ENCODE measurements at regions not wholly inside any gene's neighbourhood (a gene's known extent, or its start where the extent isn't known, plus 50 kb on each side); places are given as distances from the start of the nearest gene placed in this dataset.

DNA sequence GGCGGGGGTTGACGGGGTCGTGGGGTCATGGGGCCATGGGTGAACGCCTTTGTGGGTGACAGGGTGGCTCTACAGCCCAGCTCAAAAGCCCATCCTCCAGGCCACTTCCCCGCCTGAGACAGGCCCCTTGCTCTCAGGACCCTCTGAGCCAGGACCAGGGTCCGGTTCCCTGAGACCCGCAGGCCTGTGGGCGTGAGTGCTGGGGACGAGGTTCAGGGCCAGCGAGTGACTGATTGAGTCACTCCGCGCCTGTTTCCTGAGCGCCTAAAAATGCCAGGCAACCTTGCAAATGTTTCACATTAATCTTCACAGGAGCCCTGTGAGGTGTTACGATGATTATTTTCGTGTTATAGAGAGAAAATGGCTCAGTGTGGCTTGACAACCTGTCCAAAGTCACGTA is 97.8 kb downstream of the ZNF674 start:
- Histone ChIP-seq H3K27me3 (replicated peaks; ENCODE audit: control insufficient read depth, insufficient read depth, low read length, poor library complexity, severe bottlenecking) (no peaks in the 10 kb centered on the region), H3K9me3 (ENCODE audit: control insufficient read depth, low read length) (no peaks in the 10 kb centered on the region), H3K27ac (ENCODE audit: insufficient read depth, low read length, poor library complexity, severe bottlenecking) (peak overlapping the region; percentile 74), H3K4me3 (ENCODE audit: insufficient read depth, low read depth, low read length, poor library complexity, severe bottlenecking) (peak overlapping the region; percentile 68), H3K4me1 (ENCODE audit: control insufficient read depth, insufficient read depth, low read length, poor library complexity, severe bottlenecking) (no peaks in the 10 kb centered on the region), H3K36me3 (ENCODE audit: control insufficient read depth, insufficient read depth, low read length) (peaks cover 5% of the 10 kb centered on the region)
- DNase-seq: no peak

- H3K27ac ChIP-seq (ENCODE audit: insufficient read depth, low read length, poor library complexity, severe bottlenecking): peak overlapping the region; percentile 74
- peak overlapping the region; percentile 68 for H3K4me3 ChIP-seq (ENCODE audit: insufficient read depth, low read depth, low read length, poor library complexity, severe bottlenecking)
- peak; percentile 75 to 81 (median 80) for DNase-seq
- H3K4me1 ChIP-seq (ENCODE audit: control insufficient read depth, insufficient read depth, low read length, poor library complexity, severe bottlenecking): no peaks in the 10 kb centered on the region
- no peaks in the 10 kb centered on the region for H3K27me3 ChIP-seq (replicated peaks; ENCODE audit: control insufficient read depth, insufficient read depth, low read length, poor library complexity, severe bottlenecking)
- no peaks in the 10 kb centered on the region for H3K9me3 ChIP-seq (ENCODE audit: control insufficient read depth, low read length)
- peaks cover 5% of the 10 kb centered on the region for H3K36me3 ChIP-seq (ENCODE audit: control insufficient read depth, insufficient read depth, low read length)
Observed at GRCh38 chrX:46446727-46447378, 98.4 kb downstream of the ZNF674 start.

GRCh38 chrX:46444011-46444410 is 101.2 kb downstream of the ZNF674 start:
- Histone ChIP-seq H3K27ac (ENCODE audit: insufficient read depth, low read length, poor library complexity, severe bottlenecking) (no peak overlapping the region), H3K4me3 (ENCODE audit: insufficient read depth, low read depth, low read length, poor library complexity, severe bottlenecking) (no peak overlapping the region), H3K36me3 (ENCODE audit: control insufficient read depth, insufficient read depth, low read length) (no peaks in the 10 kb centered on the region), H3K9me3 (ENCODE audit: control insufficient read depth, low read length) (no peaks in the 10 kb centered on the region), H3K4me1 (ENCODE audit: control insufficient read depth, insufficient read depth, low read length, poor library complexity, severe bottlenecking) (no peaks in the 10 kb centered on the region), H3K27me3 (replicated peaks; ENCODE audit: control insufficient read depth, insufficient read depth, low read length, poor library complexity, severe bottlenecking) (no peaks in the 10 kb centered on the region)
- DNase-seq: no peak

DNA sequence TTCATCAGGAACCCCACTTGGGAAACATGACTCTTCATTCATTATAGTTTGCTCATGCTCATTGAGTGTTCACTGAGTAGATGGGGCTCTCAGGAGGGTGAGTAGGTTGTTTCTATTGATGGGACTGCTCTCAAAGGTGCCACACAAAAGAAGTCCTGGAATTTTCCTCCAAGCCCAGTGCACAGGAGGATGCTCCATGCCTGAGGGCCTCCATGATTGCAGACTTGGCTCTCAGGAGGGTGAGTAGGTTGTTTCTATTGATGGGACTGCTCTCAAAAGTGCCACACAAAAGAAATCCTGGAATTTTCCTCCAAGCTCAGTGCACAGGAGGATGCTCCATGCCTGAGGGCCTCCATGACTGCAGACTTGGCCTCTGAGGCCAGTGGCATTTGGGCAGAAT is 108.5 kb downstream of the ZNF674 start:
- H3K9me3 ChIP-seq (ENCODE audit: control insufficient read depth, low read length): no peaks in the 10 kb centered on the region
- H3K4me1 ChIP-seq (ENCODE audit: control insufficient read depth, insufficient read depth, low read length, poor library complexity, severe bottlenecking): no peaks in the 10 kb centered on the region
- no peak for DNase-seq
- no peak overlapping the region for H3K4me3 ChIP-seq (ENCODE audit: insufficient read depth, low read depth, low read length, poor library complexity, severe bottlenecking)
- H3K36me3 ChIP-seq (ENCODE audit: control insufficient read depth, insufficient read depth, low read length): no peaks in the 10 kb centered on the region
- peaks cover 3% of the 10 kb centered on the region for H3K27me3 ChIP-seq (replicated peaks; ENCODE audit: control insufficient read depth, insufficient read depth, low read length, poor library complexity, severe bottlenecking)
- no peak overlapping the region for H3K27ac ChIP-seq (ENCODE audit: insufficient read depth, low read length, poor library complexity, severe bottlenecking)

- Histone ChIP-seq H3K27me3 (replicated peaks; ENCODE audit: control insufficient read depth, insufficient read depth, low read length, poor library complexity, severe bottlenecking) (peaks cover 3% of the 10 kb centered on the region), H3K4me3 (ENCODE audit: insufficient read depth, low read depth, low read length, poor library complexity, severe bottlenecking) (no peak overlapping the region), H3K27ac (ENCODE audit: insufficient read depth, low read length, poor library complexity, severe bottlenecking) (no peak overlapping the region), H3K36me3 (ENCODE audit: control insufficient read depth, insufficient read depth, low read length) (no peaks in the 10 kb centered on the region), H3K9me3 (ENCODE audit: control insufficient read depth, low read length) (no peaks in the 10 kb centered on the region), H3K4me1 (ENCODE audit: control insufficient read depth, insufficient read depth, low read length, poor library complexity, severe bottlenecking) (no peaks in the 10 kb centered on the region)
- DNase-seq: no peak
Observed at GRCh38 chrX:46433892-46434291, 111.3 kb downstream of the ZNF674 start.

DNA sequence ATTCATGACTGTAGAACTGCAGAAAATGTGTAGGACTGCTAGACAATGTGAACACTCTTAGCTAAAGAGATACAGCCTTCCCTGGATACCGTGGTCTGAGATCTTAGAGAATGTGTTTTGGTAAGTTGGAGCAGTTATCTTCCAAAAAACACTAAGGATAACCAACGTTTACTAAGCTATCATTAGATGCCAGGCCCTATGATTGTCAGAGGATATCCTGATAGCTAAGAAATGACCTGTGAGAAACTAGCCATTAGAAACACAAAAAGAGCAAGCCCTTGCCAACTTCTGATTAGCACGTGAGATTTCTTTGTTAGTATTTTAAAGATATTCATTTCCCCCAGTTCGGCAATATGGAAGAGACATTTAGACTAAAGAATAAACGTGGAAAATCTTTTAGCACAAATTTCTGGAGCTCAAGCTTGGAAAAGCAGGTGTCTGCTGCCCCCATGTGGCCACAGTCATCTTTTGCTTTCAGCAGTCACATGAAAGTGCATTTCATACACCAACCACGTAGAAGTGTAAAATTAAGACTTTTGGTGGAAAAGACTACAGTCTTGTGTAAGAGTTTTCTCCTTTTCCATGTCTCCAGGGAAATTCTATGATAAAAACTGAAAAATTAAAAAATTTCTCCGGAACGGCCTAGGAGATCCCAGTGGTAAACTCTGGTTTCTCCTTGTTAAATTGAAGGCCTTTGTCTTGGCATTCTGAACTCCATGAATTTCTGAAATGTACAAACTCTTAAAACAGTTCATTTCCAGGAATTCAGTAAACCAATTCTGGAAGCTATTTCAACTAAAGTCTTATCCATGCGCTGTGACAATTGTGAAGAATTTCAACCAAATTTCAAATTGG is 136.4 kb downstream of the ZNF674 start:
- Histone ChIP-seq H3K9me3 (ENCODE audit: control insufficient read depth, low read length) (no peaks in the 10 kb centered on the region), H3K36me3 (ENCODE audit: control insufficient read depth, insufficient read depth, low read length) (no peaks in the 10 kb centered on the region), H3K4me3 (ENCODE audit: insufficient read depth, low read depth, low read length, poor library complexity, severe bottlenecking) (no peak overlapping the region), H3K27ac (ENCODE audit: insufficient read depth, low read length, poor library complexity, severe bottlenecking) (no peak overlapping the region), H3K27me3 (replicated peaks; ENCODE audit: control insufficient read depth, insufficient read depth, low read length, poor library complexity, severe bottlenecking) (no peaks in the 10 kb centered on the region), H3K4me1 (ENCODE audit: control insufficient read depth, insufficient read depth, low read length, poor library complexity, severe bottlenecking) (no peaks in the 10 kb centered on the region)
- DNase-seq: peak; percentile 3 to 43 (median 14)

DNA sequence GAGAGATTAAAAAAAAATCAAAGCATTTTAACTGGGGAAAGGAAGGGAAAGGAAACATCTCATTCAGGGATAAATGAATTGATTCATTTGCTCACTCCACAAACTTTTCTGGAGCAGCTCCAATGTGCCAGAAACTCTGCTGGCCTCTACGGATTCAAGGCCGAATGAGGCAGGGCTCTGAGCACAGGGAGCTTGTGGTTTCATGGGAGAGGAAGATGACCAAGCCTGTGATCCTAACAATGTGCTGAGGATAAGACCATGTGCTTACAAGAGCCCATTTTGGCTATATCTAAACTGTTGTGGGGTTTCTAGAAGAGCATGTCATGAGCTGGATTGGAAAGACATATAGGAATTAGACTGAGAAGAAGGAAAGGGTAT is 137.5 kb downstream of the ZNF674 start:
- no peaks in the 10 kb centered on the region for H3K4me1 ChIP-seq (ENCODE audit: control insufficient read depth, insufficient read depth, low read length, poor library complexity, severe bottlenecking)
- H3K27ac ChIP-seq (ENCODE audit: insufficient read depth, low read length, poor library complexity, severe bottlenecking): no peak overlapping the region
- no peaks in the 10 kb centered on the region for H3K36me3 ChIP-seq (ENCODE audit: control insufficient read depth, insufficient read depth, low read length)
- DNase-seq: no peak
- no peaks in the 10 kb centered on the region for H3K9me3 ChIP-seq (ENCODE audit: control insufficient read depth, low read length)
- H3K4me3 ChIP-seq (ENCODE audit: insufficient read depth, low read depth, low read length, poor library complexity, severe bottlenecking): no peak overlapping the region
- no peaks in the 10 kb centered on the region for H3K27me3 ChIP-seq (replicated peaks; ENCODE audit: control insufficient read depth, insufficient read depth, low read length, poor library complexity, severe bottlenecking)

- H3K36me3 ChIP-seq (ENCODE audit: control insufficient read depth, insufficient read depth, low read length): no peaks in the 10 kb centered on the region
- DNase-seq: no peak
- H3K27me3 ChIP-seq (replicated peaks; ENCODE audit: control insufficient read depth, insufficient read depth, low read length, poor library complexity, severe bottlenecking): no peaks in the 10 kb centered on the region
- no peaks in the 10 kb centered on the region for H3K9me3 ChIP-seq (ENCODE audit: control insufficient read depth, low read length)
- H3K27ac ChIP-seq (ENCODE audit: insufficient read depth, low read length, poor library complexity, severe bottlenecking): no peak overlapping the region
- no peak overlapping the region for H3K4me3 ChIP-seq (ENCODE audit: insufficient read depth, low read depth, low read length, poor library complexity, severe bottlenecking)
- H3K4me1 ChIP-seq (ENCODE audit: control insufficient read depth, insufficient read depth, low read length, poor library complexity, severe bottlenecking): no peaks in the 10 kb centered on the region
Observed at GRCh38 chrX:46407036-46407752, 138.0 kb downstream of the ZNF674 start.

DNA sequence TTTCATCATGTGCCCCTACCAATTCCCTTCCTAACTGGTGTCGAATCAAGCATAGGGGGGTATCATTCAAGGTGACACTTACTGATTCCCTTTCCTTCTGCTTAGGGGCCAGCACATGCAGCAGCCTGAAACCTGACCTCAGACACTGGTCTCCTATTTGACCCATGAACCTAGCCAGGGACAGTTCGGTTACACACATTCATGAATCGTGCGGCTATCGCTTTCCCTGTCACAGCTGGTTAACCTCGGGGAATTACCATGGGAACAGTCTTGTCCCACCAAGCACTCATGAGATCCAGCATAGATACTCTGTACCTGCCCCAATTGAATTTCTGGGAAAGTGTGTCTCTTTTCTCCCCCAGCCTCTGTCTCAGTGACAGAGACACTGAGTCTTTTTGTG is 140.4 kb downstream of the ZNF674 start:
- Histone ChIP-seq H3K4me1 (ENCODE audit: control insufficient read depth, insufficient read depth, low read length, poor library complexity, severe bottlenecking) (no peaks in the 10 kb centered on the region), H3K27ac (ENCODE audit: insufficient read depth, low read length, poor library complexity, severe bottlenecking) (no peak overlapping the region), H3K9me3 (ENCODE audit: control insufficient read depth, low read length) (no peaks in the 10 kb centered on the region), H3K27me3 (replicated peaks; ENCODE audit: control insufficient read depth, insufficient read depth, low read length, poor library complexity, severe bottlenecking) (no peaks in the 10 kb centered on the region), H3K4me3 (ENCODE audit: insufficient read depth, low read depth, low read length, poor library complexity, severe bottlenecking) (no peak overlapping the region), H3K36me3 (ENCODE audit: control insufficient read depth, insufficient read depth, low read length) (no peaks in the 10 kb centered on the region)
- no peak for DNase-seq

Measured in effector memory CD4-positive, alpha-beta T cell (primary cell).